A673 (cell line): ENCODE measurements at regions not wholly inside any gene's neighbourhood (a gene's known extent, or its start where the extent isn't known, plus 50 kb on each side); places are given as distances from the start of the nearest gene placed in this dataset.

Experiments used
- BruUV-seq: library from RNA; stranded (reverse); fragments of 400-500 nt; replicated peaks from 2 replicates; lab custom pipeline; 2021; lab: Mats Ljungman, UMichigan
- CTCF ChIA-PET: fragments of 300-600 bp; sonication (Branson Sonifier 250); formaldehyde crosslinking; loops from one replicate; lab custom pipeline; 2022; ENCODE audit warnings: antibody characterized with exemption; lab: Charles Lee
- POLR2A ChIA-PET: fragments of 300-600 bp; sonication (Branson Sonifier 250); formaldehyde crosslinking; loops from one replicate; lab custom pipeline; 2022; ENCODE audit warnings: antibody characterized with exemption; ENCODE audit not compliant: low non-redundant PET; lab: Charles Lee
- DNase-seq: peaks from one replicate; pipeline ENCODE4 v3.0.0-alpha.2; 2015; ENCODE audit warnings: low spot score
- H3K27ac ChIP-seq: fragments of 200-600 bp; sonication (generic); 2 replicates; pipeline ENCODE4 v1.5.1; 2016; ENCODE audit warnings: mixed run types, low read depth, mild to moderate bottlenecking, mixed read lengths, antibody characterized with exemption, low read length; ENCODE audit not compliant: poor library complexity, severe bottlenecking
- H3K27me3 ChIP-seq: fragments of 200-600 bp; sonication (generic); replicated peaks from 2 replicates; pipeline ENCODE4 v1.6.1; 2017; ENCODE audit warnings: mixed run types, low read depth, mild to moderate bottlenecking, mixed read lengths, antibody characterized with exemption, low read length; ENCODE audit not compliant: insufficient read depth, poor library complexity
- H3K36me3 ChIP-seq: fragments of 200-600 bp; sonication (generic); 2 replicates; pipeline ENCODE4 v1.6.1; 2016; ENCODE audit warnings: mixed run types, mild to moderate bottlenecking, mixed read lengths, antibody characterized with exemption, low read length; ENCODE audit not compliant: insufficient read depth, poor library complexity, severe bottlenecking
- H3K4me1 ChIP-seq: fragments of 200-600 bp; sonication (generic); 2 replicates; pipeline ENCODE4 v1.6.1; 2017; ENCODE audit warnings: mixed run types, mild to moderate bottlenecking, mixed read lengths, antibody characterized with exemption, low read length; ENCODE audit not compliant: insufficient read depth, poor library complexity, severe bottlenecking
- H3K4me3 ChIP-seq: fragments of 200-600 bp; sonication (generic); 2 replicates; pipeline ENCODE4 v1.5.1; 2016; ENCODE audit warnings: low read depth, mixed run types, mild to moderate bottlenecking, mixed read lengths, low read length; ENCODE audit not compliant: poor library complexity, severe bottlenecking
- H3K9me3 ChIP-seq: fragments of 200-600 bp; sonication (generic); 2 replicates; pipeline ENCODE4 v1.6.1; 2016; ENCODE audit warnings: mixed run types, low read depth, mild to moderate bottlenecking, mixed read lengths, antibody characterized with exemption, low read length; ENCODE audit not compliant: poor library complexity, severe bottlenecking
- CTCF ChIP-seq: fragments of 300-800, 200-600 bp; sonication (generic); conservative IDR thresholded peaks from 2 replicates; pipeline ENCODE4 v1.5.1; 2017; ENCODE audit warnings: low read depth, mild to moderate bottlenecking, antibody characterized with exemption, low read length, moderate library complexity, mixed read lengths
- EZH2 ChIP-seq: fragments of 200-600 bp; sonication (generic); IDR thresholded peaks from 2 replicates; pipeline ENCODE4 v1.6.1; 2017; ENCODE audit warnings: borderline replicate concordance, low read depth, mild to moderate bottlenecking, mixed read lengths, antibody characterized with exemption, low read length; ENCODE audit not compliant: poor library complexity, severe bottlenecking
- intact Hi-C: fragments of 100-400 bp; cut with micrococcal nuclease; formaldehyde crosslinking; loops from one replicate; pipeline ENCODE4 v1.10.0; 2022; ENCODE audit not compliant: unreplicated experiment

- Histone ChIP-seq H3K4me3 (no peak overlapping the region), H3K36me3 (no peaks in the 10 kb centered on the region), H3K27ac (no peak overlapping the region), H3K9me3 (no peaks in the 10 kb centered on the region), H3K4me1 (no peaks in the 10 kb centered on the region), H3K27me3 (no peaks in the 10 kb centered on the region)
- ChIA-PET POLR2A (no interaction called here), CTCF (no interaction called here)
- DNase-seq: no peak
- BruUV-seq: no TSS peak
- intact Hi-C loops: no loop called here
- no peak for TF ChIP-seq EZH2
- TF ChIP-seq CTCF: no peak
Observed at GRCh38 chr11:45023065-45023365, 72.3 kb upstream of the TP53I11 start.

GRCh38 chr11:45024316-45024715, 73.6 kb upstream of the TP53I11 start:
- no TSS peak for BruUV-seq
- DNase-seq: no peak
- intact Hi-C loops: no loop called here
- Histone ChIP-seq H3K27ac (no peak overlapping the region), H3K9me3 (no peaks in the 10 kb centered on the region), H3K36me3 (no peaks in the 10 kb centered on the region), H3K4me1 (no peaks in the 10 kb centered on the region), H3K4me3 (no peak overlapping the region), H3K27me3 (no peaks in the 10 kb centered on the region)
- TF ChIP-seq EZH2 (no peak), CTCF (no peak)
- POLR2A ChIA-PET: no interaction called here
- CTCF ChIA-PET: interaction anchor here (0.6 kb wide), 1 partner anchor 96 kb away, joined by 3 read pairs; no protein-coding TSS in a partner anchor

GRCh38 chr11:45024846-45025588, 74.3 kb upstream of the TP53I11 start:
- no peaks in the 10 kb centered on the region for H3K9me3 ChIP-seq
- POLR2A ChIA-PET: no interaction called here
- no peaks in the 10 kb centered on the region for H3K4me1 ChIP-seq
- CTCF ChIA-PET: interaction anchor here (0.6 kb wide), 1 partner anchor 97 kb away, joined by 3 read pairs; no protein-coding TSS in a partner anchor
- no peak overlapping the region for H3K4me3 ChIP-seq
- H3K27me3 ChIP-seq: no peaks in the 10 kb centered on the region
- no peak overlapping the region for H3K27ac ChIP-seq
- TF ChIP-seq EZH2 (no peak), CTCF (no peak)
- intact Hi-C loops: no loop called here
- BruUV-seq: no TSS peak
- H3K36me3 ChIP-seq: no peaks in the 10 kb centered on the region
- no peak for DNase-seq
